Esophagus squamous epithelium (tissue), 4 donors: ENCODE measurements at regions not wholly inside any gene's neighbourhood (a gene's known extent, or its start where the extent isn't known, plus 50 kb on each side); places are given as distances from the start of the nearest gene placed in this dataset.

ENCODE experiments used
- CTCF ChIP-seq, 6 experiments: fragments of 450-650 bp in 4 of 6; fragments of 200-600 bp in 2 of 6; sonication (generic) in 2 of 6; IDR thresholded peaks; one replicate each; pipeline ENCODE4 v1.5.1; 2016 to 2019; ENCODE audit warnings: antibody characterized with exemption in 6 of 6, mild to moderate bottlenecking in 4 of 6, moderate library complexity in 4 of 6
- POLR2A ChIP-seq, 4 donors: fragments of 450-650 bp; IDR thresholded peaks; one replicate each; pipeline ENCODE4 v1.6.1; 2017; ENCODE audit warnings: antibody characterized with exemption in 4 of 4, mild to moderate bottlenecking in 4 of 4, moderate library complexity in 3 of 4

GRCh38 chr18:5787936-5788335 is 107.4 kb downstream of the TMEM200C start:
- no peak for TF ChIP-seq CTCF (IDR thresholded peaks at IDR 0.05)
- no peak for TF ChIP-seq POLR2A (IDR thresholded peaks at IDR 0.05)
